ENCODE measurements at regions not wholly inside any gene's neighbourhood (a gene's known extent, or its start where the extent isn't known, plus 50 kb on each side); places are given as distances from the start of the nearest gene placed in this dataset.

- ChIA-PET CTCF (interaction anchor here (0.5 to 6.5 kb wide), 12 partner anchors 17 to 1574 kb away, joined by 3 to 88 read pairs (median 4); partner anchors contain the start of gene ANKEF1), POLR2A (interaction anchor here (0.6 to 1.4 kb wide), 7 partner anchors 10 to 148 kb away, joined by 3 to 4 read pairs (median 3); no protein-coding TSS in a partner anchor)
- Mint-ChIP-seq H3K9me3 (ENCODE audit: unreplicated experiment) (no peaks in the 10 kb centered on the region), H3K27me3 (ENCODE audit: insufficient read depth, unreplicated experiment) (no peaks in the 10 kb centered on the region), H3K36me3 (ENCODE audit: insufficient read depth, unreplicated experiment) (no peaks in the 10 kb centered on the region), H3K4me1 (ENCODE audit: insufficient read depth, unreplicated experiment) (no peaks in the 10 kb centered on the region), H3K4me3 (ENCODE audit: unreplicated experiment) (no peak overlapping the region), H3K27ac (ENCODE audit: low read depth, unreplicated experiment) (no peak overlapping the region)
- TF ChIP-seq CTCF (IDR thresholded peaks at IDR 0.05; ENCODE audit: unreplicated experiment): no peak
- intact Hi-C loops (cut with micrococcal nuclease): loop anchor here (10.0 kb wide), 2 partner anchors 567 to 1303 kb away; no protein-coding TSS in a partner anchor
- no TSS peak for BruUV-seq (replicated peaks)
- DNase-seq (ENCODE audit: unreplicated experiment): no peak
Measured at GRCh38 chr20:9971746-9972145, 63.0 kb upstream of the ANKEF1 start.

- CTCF ChIA-PET: interaction anchor here (0.8 to 6.5 kb wide), 8 partner anchors 9 to 1302 kb away, joined by 3 to 88 read pairs (median 6); no protein-coding TSS in a partner anchor
- DNase-seq (ENCODE audit: unreplicated experiment): no peak
- POLR2A ChIA-PET: no interaction called here
Measured at GRCh38 chr20:9969626-9970025, 65.2 kb upstream of the ANKEF1 start.

GRCh38 chr20:9968015-9968414 is 66.8 kb upstream of the ANKEF1 start:
- Mint-ChIP-seq H3K27ac (ENCODE audit: low read depth, unreplicated experiment) (no peak overlapping the region), H3K9me3 (ENCODE audit: unreplicated experiment) (no peaks in the 10 kb centered on the region), H3K27me3 (ENCODE audit: insufficient read depth, unreplicated experiment) (no peaks in the 10 kb centered on the region), H3K4me3 (ENCODE audit: unreplicated experiment) (no peak overlapping the region), H3K36me3 (ENCODE audit: insufficient read depth, unreplicated experiment) (no peaks in the 10 kb centered on the region), H3K4me1 (ENCODE audit: insufficient read depth, unreplicated experiment) (no peaks in the 10 kb centered on the region)
- ChIA-PET POLR2A (interaction anchor here (0.7 kb wide), 1 partner anchor 281 kb away, joined by 3 read pairs; no protein-coding TSS in a partner anchor), CTCF (interaction anchor here (0.7 to 6.5 kb wide), 9 partner anchors 8 to 560 kb away, joined by 3 to 88 read pairs (median 6); no protein-coding TSS in a partner anchor)
- no TSS peak for BruUV-seq (replicated peaks)
- no peak for DNase-seq (ENCODE audit: unreplicated experiment)
- intact Hi-C loops (cut with micrococcal nuclease): no loop called here
- no peak for TF ChIP-seq CTCF (IDR thresholded peaks at IDR 0.05; ENCODE audit: unreplicated experiment)

More at GRCh38 chr20:9969626-9970025, 65.2 kb upstream of the ANKEF1 start:
- TF ChIP-seq CTCF (IDR thresholded peaks at IDR 0.05; ENCODE audit: unreplicated experiment): no peak
- no TSS peak for BruUV-seq (replicated peaks)
- intact Hi-C loops (cut with micrococcal nuclease): loop anchor here (10.0 kb wide), 2 partner anchors 565 to 1305 kb away; no protein-coding TSS in a partner anchor
- Mint-ChIP-seq H3K27me3 (ENCODE audit: insufficient read depth, unreplicated experiment) (no peaks in the 10 kb centered on the region), H3K27ac (ENCODE audit: low read depth, unreplicated experiment) (no peak overlapping the region), H3K4me1 (ENCODE audit: insufficient read depth, unreplicated experiment) (no peaks in the 10 kb centered on the region), H3K4me3 (ENCODE audit: unreplicated experiment) (no peak overlapping the region), H3K36me3 (ENCODE audit: insufficient read depth, unreplicated experiment) (no peaks in the 10 kb centered on the region), H3K9me3 (ENCODE audit: unreplicated experiment) (no peaks in the 10 kb centered on the region)

DNA sequence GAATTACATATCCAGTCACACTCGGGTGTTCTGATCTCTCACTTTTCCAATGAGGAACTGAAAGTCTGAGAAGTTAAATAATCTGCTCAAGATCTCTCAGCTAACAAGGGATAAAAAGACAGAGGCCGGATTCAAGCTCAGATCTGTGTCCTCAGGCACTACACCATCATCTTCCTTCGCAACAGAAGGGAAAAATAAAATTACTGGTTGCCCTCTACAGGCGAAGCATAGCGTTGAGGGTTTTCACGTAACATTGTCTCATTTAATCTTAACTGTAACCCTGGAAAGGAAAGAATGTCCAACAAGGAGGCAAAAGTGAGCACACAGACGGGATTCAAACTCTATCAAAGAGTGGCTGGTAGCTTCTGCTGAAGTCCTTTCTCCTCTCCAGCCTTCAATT is 67.8 kb upstream of the ANKEF1 start:
- H3K4me1 Mint-ChIP-seq (ENCODE audit: insufficient read depth, unreplicated experiment): no peaks in the 10 kb centered on the region
- intact Hi-C loops (cut with micrococcal nuclease): loop anchor here (1.0 kb wide), 1 partner anchor 350 kb away; no protein-coding TSS in a partner anchor
- H3K4me3 Mint-ChIP-seq (ENCODE audit: unreplicated experiment): no peak overlapping the region
- ChIA-PET POLR2A (no interaction called here), CTCF (interaction anchor here (0.6 to 6.5 kb wide), 18 partner anchors 9 to 560 kb away, joined by 3 to 88 read pairs (median 3); no protein-coding TSS in a partner anchor)
- no peaks in the 10 kb centered on the region for H3K9me3 Mint-ChIP-seq (ENCODE audit: unreplicated experiment)
- no peak overlapping the region for H3K27ac Mint-ChIP-seq (ENCODE audit: low read depth, unreplicated experiment)
- peak; percentile 37 for DNase-seq (ENCODE audit: unreplicated experiment)
- TF ChIP-seq CTCF (IDR thresholded peaks at IDR 0.05; ENCODE audit: unreplicated experiment): peak; percentile 41
- H3K27me3 Mint-ChIP-seq (ENCODE audit: insufficient read depth, unreplicated experiment): no peaks in the 10 kb centered on the region
- no peaks in the 10 kb centered on the region for H3K36me3 Mint-ChIP-seq (ENCODE audit: insufficient read depth, unreplicated experiment)
- BruUV-seq (replicated peaks): no TSS peak
